SU-DHL-6 (cell line): ENCODE measurements at regions not wholly inside any gene's neighbourhood (a gene's known extent, or its start where the extent isn't known, plus 50 kb on each side); places are given as distances from the start of the nearest gene placed in this dataset.
"Not testable (repeated sequence)": the region's sequence is repeated elsewhere in the genome, so short reads cannot be mapped to it uniquely, and the experiment has no call there.

Experiments used
- H2AFZ ChIP-seq: fragments of 200-600 bp; sonication (generic); 2 replicates; pipeline ENCODE4 v1.6.1; 2014; ENCODE audit warnings: low read depth, mild to moderate bottlenecking, moderate library complexity, mixed read lengths, antibody characterized with exemption, low read length; ENCODE audit not compliant: severe bottlenecking
- H3F3A ChIP-seq: fragments of 200-600 bp; shearing (Covaris generic); 2 replicates; pipeline ENCODE4 v1.6.0; 2016; ENCODE audit warnings: antibody characterized with exemption, mild to moderate bottlenecking; ENCODE audit not compliant: insufficient read depth
- H3K27ac ChIP-seq: fragments of 200-600 bp; sonication (generic); 2 replicates; pipeline ENCODE4 v1.5.1; 2016; ENCODE audit warnings: low read depth, mild to moderate bottlenecking, low read length, moderate library complexity, mixed read lengths
- H3K27me3 ChIP-seq: fragments of 200-600 bp; sonication (generic), shearing (Covaris generic); 2 replicates; pipeline ENCODE4 v1.6.0; 2014; ENCODE audit warnings: mild to moderate bottlenecking, low read length
- H3K36me3 ChIP-seq: fragments of 200-600 bp; sonication (generic); 2 replicates; pipeline ENCODE4 v1.6.1; 2014; ENCODE audit warnings: mild to moderate bottlenecking, low read length, mixed read lengths
- H3K4me2 ChIP-seq: fragments of 300-600, 200-600 bp; shearing (Covaris generic), sonication (generic); 2 replicates; pipeline ENCODE4 v1.6.0; 2014; ENCODE audit warnings: low read length, low read depth, mild to moderate bottlenecking; ENCODE audit not compliant: poor library complexity, severe bottlenecking
- H3K4me3 ChIP-seq: fragments of 200-600 bp; sonication (generic); 2 replicates; pipeline ENCODE4 v1.5.1; 2014; ENCODE audit warnings: antibody characterized with exemption, low read length, mild to moderate bottlenecking, mixed read lengths; ENCODE audit not compliant: insufficient read depth, poor library complexity, severe bottlenecking
- H3K79me2 ChIP-seq: fragments of 200-600 bp; sonication (generic); 2 replicates; pipeline ENCODE4 v1.6.1; 2014; ENCODE audit warnings: mild to moderate bottlenecking, low read length, moderate library complexity; ENCODE audit not compliant: insufficient read depth
- H3K9ac ChIP-seq: fragments of 200-600 bp; sonication (generic); 2 replicates; pipeline ENCODE4 v1.7.0; 2014; ENCODE audit warnings: mild to moderate bottlenecking, low read length
- H3K9me2 ChIP-seq: fragments of 200-600 bp; sonication (generic); replicated peaks from 2 replicates; pipeline ENCODE4 v1.6.1; 2014; ENCODE audit warnings: low read length; ENCODE audit not compliant: insufficient read depth
- H3K9me3 ChIP-seq: fragments of 200-600 bp; sonication (generic); 2 replicates; pipeline ENCODE4 v1.6.1; 2014; ENCODE audit warnings: low read length, mixed read lengths; ENCODE audit not compliant: insufficient read depth
- H4K20me1 ChIP-seq: fragments of 200-600 bp; sonication (generic); 2 replicates; pipeline ENCODE4 v1.6.1; 2014; ENCODE audit warnings: low read depth, mild to moderate bottlenecking, antibody characterized with exemption, low read length, moderate library complexity, mixed read lengths
- CTCF ChIP-seq: fragments of 200-600 bp; sonication (generic); IDR thresholded peaks from one replicate; pipeline ENCODE4 v1.5.1; 2017; ENCODE audit warnings: antibody characterized with exemption, mild to moderate bottlenecking, low read length, moderate library complexity; ENCODE audit not compliant: insufficient read depth, poor library complexity, severe bottlenecking
- EZH2phosphoT487 ChIP-seq: fragments of 200-600 bp; sonication (generic), shearing (Covaris generic); conservative IDR thresholded peaks from 2 replicates; pipeline ENCODE4 v1.6.1; 2018; ENCODE audit warnings: mild to moderate bottlenecking, antibody characterized with exemption, low read length, moderate library complexity, mixed read lengths

GRCh38 chr3:101913168-101913567, 63.9 kb downstream of the NFKBIZ start:
- H3K36me3 ChIP-seq, result no peaks in the 10 kb centered on the region
- no peaks in the 10 kb centered on the region for H4K20me1 ChIP-seq
- H3K4me2 ChIP-seq, result no peak overlapping the region
- no peaks in the 10 kb centered on the region for H3K9me3 ChIP-seq
- no peaks in the 10 kb centered on the region; the same call in 1 of the 2 replicates for H3F3A ChIP-seq
- H3K9me2 ChIP-seq, result no peaks in the 10 kb centered on the region
- no peak overlapping the region for H3K9ac ChIP-seq
- TF ChIP-seq CTCF (no peak), EZH2phosphoT487 (no peak)
- H3K27me3 ChIP-seq, result no peaks in the 10 kb centered on the region
- no peak overlapping the region for H3K27ac ChIP-seq
- H3K79me2 ChIP-seq, result no peaks in the 10 kb centered on the region
- H3K4me3 ChIP-seq, result no peak overlapping the region
- H2AFZ ChIP-seq, result no peak overlapping the region

GRCh38 chr3:101917761-101918160, 68.4 kb downstream of the NFKBIZ start:
- not testable (repeated sequence) for H3K4me2 ChIP-seq, H3K79me2 ChIP-seq, H3K27ac ChIP-seq, H3K9ac ChIP-seq, H3F3A ChIP-seq, H2AFZ ChIP-seq, H3K9me2 ChIP-seq, H3K9me3 ChIP-seq, H3K27me3 ChIP-seq, H4K20me1 ChIP-seq, H3K4me3 ChIP-seq, H3K36me3 ChIP-seq

GRCh38 chr3:101922151-101922725, 72.9 kb downstream of the NFKBIZ start:
- H3K27me3 ChIP-seq, H3K9me3 ChIP-seq, H4K20me1 ChIP-seq, H3K9ac ChIP-seq, H3K4me3 ChIP-seq, H3K4me2 ChIP-seq, H3K36me3 ChIP-seq, H3F3A ChIP-seq, H2AFZ ChIP-seq, H3K79me2 ChIP-seq, H3K27ac ChIP-seq, H3K9me2 ChIP-seq: not testable (repeated sequence)

- not testable (repeated sequence) for H3K4me3 ChIP-seq, H3K9ac ChIP-seq, H3K27me3 ChIP-seq, H3K79me2 ChIP-seq, H3K36me3 ChIP-seq, H4K20me1 ChIP-seq, H3K9me2 ChIP-seq, H3K4me2 ChIP-seq, H3F3A ChIP-seq, H2AFZ ChIP-seq, H3K27ac ChIP-seq, H3K9me3 ChIP-seq
Observed at GRCh38 chr3:101924621-101925020, 75.3 kb downstream of the NFKBIZ start.

GRCh38 chr3:101925124-101925523, 75.8 kb downstream of the NFKBIZ start:
- not testable (repeated sequence) for H3K4me2 ChIP-seq, H3K27me3 ChIP-seq, H2AFZ ChIP-seq, H3K9ac ChIP-seq, H4K20me1 ChIP-seq, H3K27ac ChIP-seq, H3K9me3 ChIP-seq, H3K79me2 ChIP-seq, H3K4me3 ChIP-seq, H3K9me2 ChIP-seq, H3K36me3 ChIP-seq, H3F3A ChIP-seq
